ENCODE measurements at regions not wholly inside any gene's neighbourhood (a gene's known extent, or its start where the extent isn't known, plus 50 kb on each side); places are given as distances from the start of the nearest gene placed in this dataset.
A peak's percentile ranks its signal among the peaks of the same experiment; 100 is the strongest.

DNA sequence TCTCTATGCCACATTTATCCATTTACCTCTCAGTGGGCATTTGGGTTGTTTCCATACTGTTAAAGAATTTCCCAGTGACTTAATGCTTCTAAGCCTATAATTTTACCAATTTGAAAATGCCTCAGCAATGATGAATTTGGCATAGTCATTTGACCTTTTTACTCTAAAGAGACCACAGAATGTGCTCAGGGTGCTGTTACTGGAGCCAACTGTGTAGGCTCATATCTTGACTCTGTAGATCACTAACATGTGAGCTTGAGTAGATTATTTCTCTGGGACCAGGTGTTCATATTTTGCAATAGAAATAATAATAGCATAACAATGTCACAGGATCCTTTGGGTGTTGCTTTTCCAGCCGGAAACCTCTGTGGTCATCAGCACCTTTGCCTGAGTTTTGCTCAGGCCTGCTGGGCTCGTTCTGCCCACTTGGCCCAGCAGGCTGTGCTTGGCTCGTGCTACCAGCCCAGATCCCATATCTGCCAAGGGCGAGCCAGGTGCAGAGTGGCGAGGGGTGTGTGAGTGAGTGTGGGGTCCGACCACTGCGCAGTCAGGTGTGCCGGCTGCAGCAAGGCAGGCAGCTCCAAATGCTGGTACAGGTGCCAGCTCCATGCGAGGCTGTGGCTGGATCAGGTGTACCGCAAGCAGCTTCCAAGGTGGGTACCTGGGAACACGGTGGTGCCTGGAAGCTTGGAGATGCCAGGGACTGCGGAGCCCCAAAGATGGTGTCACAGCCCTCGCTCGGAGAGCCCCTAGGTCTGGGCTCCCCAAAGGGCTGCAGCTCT is 70.6 kb upstream of the ANK2 start:
- DNase-seq (ENCODE audit: low read depth) = peak; percentile 14
- TF ChIP-seq CTCF (IDR thresholded peaks at IDR 0.05; ENCODE audit: insufficient read depth, low read depth, low read length, missing control alignments) = no peak
- no peak overlapping the region for H3K4me3 ChIP-seq (ENCODE audit: low read length)

DNA sequence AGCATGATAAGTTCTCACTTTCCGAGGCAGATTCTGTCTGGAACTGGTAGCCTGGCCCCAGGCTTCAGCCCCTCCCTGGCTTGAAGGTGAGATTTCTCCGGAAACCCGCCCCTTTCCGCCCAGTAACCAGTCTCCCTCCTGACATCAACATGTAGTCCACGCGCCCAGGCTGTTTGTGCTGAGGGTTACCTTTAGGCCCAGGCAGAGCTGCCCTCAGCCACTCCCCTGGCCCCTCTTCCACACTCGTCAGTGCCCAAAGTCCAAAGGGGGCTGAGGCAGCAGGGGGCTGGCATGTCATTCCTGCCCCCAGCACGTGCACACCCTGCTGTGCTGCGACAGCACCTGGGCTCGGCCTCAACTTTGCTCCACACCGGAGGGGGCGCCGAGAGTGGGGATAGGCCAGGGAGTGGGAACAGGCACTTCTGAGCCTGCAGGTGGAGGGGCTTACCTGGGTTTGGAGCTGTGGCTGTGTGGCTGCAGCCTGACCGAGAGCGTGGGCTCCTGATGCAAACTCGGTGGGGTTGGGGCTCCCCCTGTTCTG is 69.5 kb upstream of the ANK2 start:
- no peak for DNase-seq (ENCODE audit: low read depth)
- TF ChIP-seq CTCF (IDR thresholded peaks at IDR 0.05; ENCODE audit: insufficient read depth, low read depth, low read length, missing control alignments) = no peak

DNA sequence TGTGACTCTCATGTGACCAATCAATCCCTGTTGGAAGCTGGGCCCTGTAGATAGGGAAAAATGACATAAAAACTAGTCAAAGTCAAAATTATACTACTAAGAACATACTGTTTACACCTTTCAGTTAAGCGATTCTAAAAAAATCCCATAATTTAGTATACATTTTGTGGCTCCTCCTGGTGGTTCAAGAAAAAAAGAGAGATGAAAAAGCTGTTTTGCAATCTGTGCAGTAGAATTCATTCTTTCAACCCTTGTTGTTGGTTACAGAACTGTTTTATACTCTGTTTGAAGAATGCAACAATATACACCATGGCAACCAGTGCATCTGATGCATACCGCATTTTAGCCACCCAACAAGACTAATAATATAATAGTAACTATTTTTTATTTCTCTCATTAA is 66.8 kb upstream of the ANK2 start:
- DNase-seq (ENCODE audit: low read depth) = no peak
- no peak overlapping the region for H3K4me3 ChIP-seq (ENCODE audit: low read length)
- no peak for TF ChIP-seq CTCF (IDR thresholded peaks at IDR 0.05; ENCODE audit: insufficient read depth, low read depth, low read length, missing control alignments)

More for the DNA sequence above, 69.5 kb upstream of the ANK2 start:
- no peak overlapping the region for H3K4me3 ChIP-seq (ENCODE audit: low read length)

DNA sequence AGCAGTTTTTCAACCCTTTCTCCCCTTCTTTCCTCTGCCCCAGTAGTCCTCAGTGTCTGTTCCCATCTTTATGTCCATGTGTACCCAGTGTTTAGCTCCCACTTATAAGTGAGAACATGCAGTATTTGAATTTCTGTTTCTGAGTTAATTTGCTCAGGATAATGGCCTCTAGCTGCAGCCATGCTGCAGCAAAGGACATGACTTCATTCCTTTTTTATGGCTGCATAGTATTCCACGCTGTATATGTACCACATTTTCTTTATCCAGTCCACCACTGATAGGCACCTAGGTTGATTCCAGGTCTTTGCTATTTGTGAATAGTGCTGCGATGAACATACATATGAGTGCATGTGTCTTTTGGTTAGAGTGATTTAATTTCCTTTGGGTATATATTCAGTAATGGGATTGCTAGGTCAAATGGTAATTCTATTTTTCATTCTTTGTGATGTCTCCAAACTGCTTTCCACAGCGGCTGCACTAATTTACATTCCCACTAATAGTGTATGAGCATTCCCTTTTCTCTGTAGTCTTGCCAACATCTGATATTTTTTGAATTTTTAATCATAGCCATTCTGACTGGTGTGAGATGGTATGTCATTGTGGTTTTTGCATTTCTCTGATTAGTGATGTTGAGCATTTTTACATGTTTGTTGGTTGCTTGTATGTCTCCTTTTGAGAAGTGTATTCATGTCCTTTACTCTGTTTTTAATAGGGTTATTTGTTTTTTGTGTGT is 54.6 kb upstream of the ANK2 start:
- no peak for TF ChIP-seq CTCF (IDR thresholded peaks at IDR 0.05; ENCODE audit: insufficient read depth, low read depth, low read length, missing control alignments)
- no peak overlapping the region for H3K4me3 ChIP-seq (ENCODE audit: low read length)
- DNase-seq (ENCODE audit: low read depth) = no peak
